ENCODE measurements at regions not wholly inside any gene's neighbourhood (a gene's known extent, or its start where the extent isn't known, plus 50 kb on each side); places are given as distances from the start of the nearest gene placed in this dataset.

DNA sequence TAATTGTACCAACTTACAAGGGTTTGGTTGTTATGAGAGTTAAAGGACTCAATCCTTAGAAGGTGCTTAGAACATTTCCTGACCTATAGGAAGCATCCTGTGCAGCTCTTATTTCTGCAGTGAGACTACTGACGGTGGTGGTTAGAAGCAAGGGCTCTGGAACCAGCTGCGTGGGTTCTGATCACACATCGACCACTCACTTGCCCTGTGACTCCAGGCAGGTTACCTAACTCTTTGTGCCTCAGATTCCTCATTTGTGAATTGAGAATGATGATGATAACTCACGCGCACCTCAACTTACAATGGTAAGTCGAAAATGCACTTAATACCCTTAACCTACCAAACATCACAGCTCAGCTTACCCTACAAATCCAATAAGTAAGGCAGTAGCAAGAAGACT lies 80.7 kb upstream of the SPATA12 start:
- no peak for DNase-seq
- no peak overlapping the region for H3K27ac ChIP-seq
- H3K4me3 ChIP-seq (ENCODE audit: low read depth, low read length) = no peak overlapping the region
- H3K36me3 ChIP-seq = no peaks in the 10 kb centered on the region
- TF ChIP-seq, protein P1, sequence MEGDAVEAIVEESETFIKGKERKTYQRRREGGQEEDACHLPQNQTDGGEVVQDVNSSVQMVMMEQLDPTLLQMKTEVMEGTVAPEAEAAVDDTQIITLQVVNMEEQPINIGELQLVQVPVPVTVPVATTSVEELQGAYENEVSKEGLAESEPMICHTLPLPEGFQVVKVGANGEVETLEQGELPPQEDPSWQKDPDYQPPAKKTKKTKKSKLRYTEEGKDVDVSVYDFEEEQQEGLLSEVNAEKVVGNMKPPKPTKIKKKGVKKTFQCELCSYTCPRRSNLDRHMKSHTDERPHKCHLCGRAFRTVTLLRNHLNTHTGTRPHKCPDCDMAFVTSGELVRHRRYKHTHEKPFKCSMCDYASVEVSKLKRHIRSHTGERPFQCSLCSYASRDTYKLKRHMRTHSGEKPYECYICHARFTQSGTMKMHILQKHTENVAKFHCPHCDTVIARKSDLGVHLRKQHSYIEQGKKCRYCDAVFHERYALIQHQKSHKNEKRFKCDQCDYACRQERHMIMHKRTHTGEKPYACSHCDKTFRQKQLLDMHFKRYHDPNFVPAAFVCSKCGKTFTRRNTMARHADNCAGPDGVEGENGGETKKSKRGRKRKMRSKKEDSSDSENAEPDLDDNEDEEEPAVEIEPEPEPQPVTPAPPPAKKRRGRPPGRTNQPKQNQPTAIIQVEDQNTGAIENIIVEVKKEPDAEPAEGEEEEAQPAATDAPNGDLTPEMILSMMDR (IDR thresholded peaks at IDR 0.05; ENCODE audit: low read depth, low read length) = no peak
- H3K9me3 ChIP-seq (ENCODE audit: severe bottlenecking) = no peaks in the 10 kb centered on the region
- H3K27me3 ChIP-seq (ENCODE audit: insufficient read depth, low read depth, severe bottlenecking) = no peaks in the 10 kb centered on the region

DNA sequence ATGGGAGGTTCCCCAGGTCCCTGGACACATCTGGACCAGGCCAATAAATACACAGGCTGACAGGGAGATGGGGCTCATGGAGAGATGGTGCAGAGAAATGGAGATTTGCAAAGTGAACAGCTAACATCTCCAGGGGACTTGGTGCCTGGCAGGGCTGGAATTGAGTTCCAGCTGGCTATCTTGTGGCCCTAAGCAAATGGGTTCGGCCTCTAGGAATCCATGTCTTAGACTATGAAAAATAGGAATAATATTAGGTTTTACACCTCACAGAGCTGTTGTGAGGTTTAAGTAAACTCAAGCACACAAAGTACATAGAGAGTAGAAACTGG lies 82.9 kb upstream of the SPATA12 start:
- Histone ChIP-seq H3K4me3 (ENCODE audit: low read depth, low read length) (no peak overlapping the region), H3K36me3 (no peaks in the 10 kb centered on the region), H3K27me3 (ENCODE audit: insufficient read depth, low read depth, severe bottlenecking) (no peaks in the 10 kb centered on the region), H3K9me3 (ENCODE audit: severe bottlenecking) (no peaks in the 10 kb centered on the region), H3K27ac (no peak overlapping the region)
- TF ChIP-seq, protein P1 (IDR thresholded peaks at IDR 0.05; ENCODE audit: low read depth, low read length) = no peak
- DNase-seq = no peak

DNA sequence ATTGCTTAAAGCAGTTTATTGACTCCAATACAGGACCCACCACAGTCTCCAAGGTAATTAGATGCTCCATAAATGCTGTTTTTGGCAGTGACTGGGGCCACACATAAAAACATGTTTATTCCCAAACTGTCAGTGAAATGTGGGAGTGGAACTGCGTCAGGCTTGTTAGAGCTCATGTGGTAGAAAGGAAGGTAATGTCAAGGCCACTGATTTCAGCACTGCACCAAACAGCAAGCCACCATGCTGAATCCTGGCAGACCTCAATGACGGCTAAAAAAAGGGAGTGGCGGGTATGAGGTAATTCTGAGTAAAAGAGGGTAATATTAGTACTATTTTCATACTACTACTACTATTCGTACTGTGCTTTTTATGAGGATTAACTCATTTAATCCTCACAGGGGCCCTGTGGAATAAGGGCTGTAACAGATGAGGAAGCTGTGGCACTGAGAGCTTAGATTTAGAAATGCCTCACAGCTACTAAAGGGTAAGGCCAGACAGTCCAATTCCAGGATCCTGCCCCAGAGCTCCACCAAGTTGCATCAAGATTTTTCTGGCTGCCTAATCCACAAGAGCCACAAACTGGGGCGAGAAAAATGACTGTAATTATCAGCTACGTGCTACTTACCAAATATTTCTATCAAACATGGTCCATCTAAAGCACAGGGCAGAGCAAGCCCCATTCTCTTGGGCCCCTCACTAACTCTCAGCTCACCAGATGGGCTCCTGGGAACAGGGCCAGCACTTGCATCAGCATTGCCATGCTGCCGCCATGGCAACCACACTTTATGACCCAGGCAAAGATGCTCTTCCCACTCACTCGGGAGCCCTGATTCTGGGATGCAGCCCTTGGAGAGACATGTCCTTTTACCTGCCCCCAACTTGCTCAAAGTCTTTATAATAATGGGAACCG lies 83.6 kb upstream of the SPATA12 start:
- Histone ChIP-seq H3K36me3 (no peaks in the 10 kb centered on the region), H3K27ac (no peak overlapping the region), H3K27me3 (ENCODE audit: insufficient read depth, low read depth, severe bottlenecking) (no peaks in the 10 kb centered on the region), H3K4me3 (ENCODE audit: low read depth, low read length) (no peak overlapping the region), H3K9me3 (ENCODE audit: severe bottlenecking) (no peaks in the 10 kb centered on the region)
- TF ChIP-seq, protein P1 (IDR thresholded peaks at IDR 0.05; ENCODE audit: low read depth, low read length) = no peak
- DNase-seq = no peak

DNA sequence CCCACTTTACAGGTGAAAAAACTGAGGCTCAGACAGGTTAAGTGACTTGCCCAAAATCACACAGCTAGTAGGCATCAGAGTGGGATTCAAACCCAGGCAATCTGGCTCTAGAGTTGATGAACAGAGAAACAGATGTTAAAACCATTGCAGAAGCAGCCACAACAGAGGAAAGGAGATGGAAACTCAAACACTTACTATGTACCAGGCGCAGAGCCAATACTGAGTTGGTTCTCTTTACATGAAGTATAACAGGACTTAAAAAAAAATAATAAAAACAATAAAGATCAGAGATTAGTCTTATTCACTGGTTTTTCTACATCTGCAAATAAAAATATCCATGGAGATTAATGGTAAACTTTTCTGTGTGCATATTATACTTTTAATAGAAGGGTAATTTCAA lies 84.9 kb upstream of the SPATA12 start:
- Histone ChIP-seq H3K27ac (no peak overlapping the region), H3K27me3 (ENCODE audit: insufficient read depth, low read depth, severe bottlenecking) (no peaks in the 10 kb centered on the region)
- TF ChIP-seq, protein P1 (IDR thresholded peaks at IDR 0.05; ENCODE audit: low read depth, low read length) = no peak

DNA sequence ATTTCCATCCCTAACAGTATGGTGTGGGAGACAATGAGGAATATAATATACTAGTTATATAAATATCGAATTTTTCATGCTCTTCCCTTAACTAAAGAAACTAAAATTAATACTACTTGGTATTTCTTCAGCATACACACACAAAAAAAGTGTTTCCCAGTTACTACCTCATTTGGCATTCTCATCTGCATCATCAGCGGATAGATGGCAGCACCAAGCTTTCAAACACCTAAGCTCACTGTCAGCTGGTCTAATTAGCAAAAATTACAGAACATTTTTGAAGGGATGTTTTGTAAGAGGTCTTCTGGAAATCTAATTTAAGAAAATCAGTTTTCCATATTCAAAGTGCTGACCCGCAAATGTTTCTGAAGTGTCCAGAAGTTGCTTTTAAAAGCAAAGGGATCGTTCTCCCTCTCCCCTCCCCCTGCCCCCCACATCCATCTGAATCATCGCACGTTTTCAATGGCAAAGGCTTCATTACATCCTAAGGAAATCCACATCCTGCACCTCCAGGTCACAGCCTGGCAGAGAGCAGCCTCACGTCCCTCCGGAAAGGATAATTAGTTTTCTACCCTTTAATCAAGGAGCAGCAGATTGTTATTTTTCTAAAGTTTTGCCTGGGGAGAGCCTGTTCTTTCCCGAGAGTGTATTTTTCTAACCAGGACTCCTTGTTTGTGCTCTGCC lies 86.1 kb upstream of the SPATA12 start:
- TF ChIP-seq, protein P1 (IDR thresholded peaks at IDR 0.05; ENCODE audit: low read depth, low read length) = no peak
- Histone ChIP-seq H3K36me3 (no peaks in the 10 kb centered on the region), H3K27ac (no peak overlapping the region), H3K9me3 (ENCODE audit: severe bottlenecking) (no peaks in the 10 kb centered on the region), H3K4me3 (ENCODE audit: low read depth, low read length) (no peak overlapping the region), H3K27me3 (ENCODE audit: insufficient read depth, low read depth, severe bottlenecking) (no peaks in the 10 kb centered on the region)
- no peak for DNase-seq

More for the DNA sequence above, 84.9 kb upstream of the SPATA12 start:
- Histone ChIP-seq H3K9me3 (ENCODE audit: severe bottlenecking) (no peaks in the 10 kb centered on the region), H3K36me3 (no peaks in the 10 kb centered on the region), H3K4me3 (ENCODE audit: low read depth, low read length) (no peak overlapping the region)
- no peak for DNase-seq
